ENCODE measurements at regions not wholly inside any gene's neighbourhood (a gene's known extent, or its start where the extent isn't known, plus 50 kb on each side); places are given as distances from the start of the nearest gene placed in this dataset.

- no peak overlapping the region for H3K27ac ChIP-seq (ENCODE audit: low read length)
- H3K4me1 ChIP-seq (ENCODE audit: control insufficient read depth, insufficient read depth, low read length) = no peaks in the 10 kb centered on the region
- H3K27me3 ChIP-seq (ENCODE audit: control insufficient read depth, insufficient read depth, low read length) = peaks cover 2% of the 10 kb centered on the region
- no peaks in the 10 kb centered on the region for H3K36me3 ChIP-seq (ENCODE audit: control insufficient read depth, insufficient read depth, low read length)
- no peak overlapping the region for H3K4me3 ChIP-seq (ENCODE audit: low read length)
- 10% methylated on average over 8 of the region's 8 CpGs for WGBS (ENCODE audit: insufficient coverage)
- DNase-seq = peak; percentile 79
- peaks cover 4% of the 10 kb centered on the region for H3K9me3 ChIP-seq (replicated peaks; ENCODE audit: control insufficient read depth, low read depth, low read length)
Measured at GRCh38 chr1:29793101-29793546, 556.8 kb downstream of the PTPRU start.

DNA sequence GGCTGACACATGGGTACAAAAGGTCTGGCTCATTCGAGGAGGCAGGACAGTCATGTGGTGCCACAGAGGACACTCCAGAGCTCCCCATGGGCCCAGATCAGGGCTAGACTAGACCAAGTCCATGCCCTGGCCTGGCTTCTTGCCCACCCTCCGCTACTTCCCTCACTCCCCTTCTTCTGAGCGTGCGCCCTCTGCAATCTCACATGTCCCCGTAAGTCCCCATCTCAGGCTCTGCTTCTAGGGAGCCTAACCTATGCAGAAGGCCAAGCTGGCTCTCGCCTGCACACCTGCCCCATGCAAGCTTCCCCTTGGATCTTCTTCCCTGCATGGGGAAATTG lies 553.6 kb downstream of the PTPRU start:
- DNase-seq = no peak
- WGBS (ENCODE audit: insufficient coverage) = 57% methylated on average over 6 of the region's 6 CpGs

DNA sequence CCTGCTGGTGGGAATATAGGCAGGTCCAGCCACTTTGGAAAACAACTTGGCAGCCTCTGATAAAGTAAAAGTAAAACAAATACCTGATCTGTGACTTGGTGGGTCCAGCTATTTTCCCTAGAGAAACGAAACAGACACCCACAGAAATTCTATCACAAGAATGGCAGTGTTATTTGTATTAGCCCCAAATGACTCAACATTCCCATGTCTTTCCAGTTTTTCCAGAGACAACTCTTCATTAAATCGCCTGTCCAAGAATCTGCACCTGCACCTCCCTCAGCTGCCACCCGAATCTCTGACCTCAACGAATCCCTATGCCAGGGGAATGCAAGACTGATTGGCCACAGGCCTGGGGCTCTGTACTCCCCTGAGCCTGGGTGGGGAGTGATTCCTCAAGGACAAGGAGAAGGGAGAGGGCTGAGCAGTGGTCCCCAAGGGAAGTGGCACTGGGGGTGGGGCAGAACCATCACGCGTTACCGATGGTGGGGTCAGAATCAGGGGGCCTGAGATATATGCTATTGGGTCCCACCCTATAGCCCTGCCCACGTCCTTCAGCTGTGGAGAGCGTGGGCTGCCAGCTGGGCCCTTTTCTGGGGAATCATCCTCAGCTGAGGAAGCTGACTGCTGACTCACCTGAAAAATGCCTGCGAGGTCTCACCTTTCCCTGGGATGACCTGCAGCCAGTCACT lies 553.0 kb downstream of the PTPRU start:
- Histone ChIP-seq H3K27ac (ENCODE audit: low read length) (no peak overlapping the region), H3K9me3 (replicated peaks; ENCODE audit: control insufficient read depth, low read depth, low read length) (no peaks in the 10 kb centered on the region), H3K36me3 (ENCODE audit: control insufficient read depth, insufficient read depth, low read length) (no peaks in the 10 kb centered on the region), H3K4me3 (ENCODE audit: low read length) (no peak overlapping the region), H3K4me1 (ENCODE audit: control insufficient read depth, insufficient read depth, low read length) (no peaks in the 10 kb centered on the region), H3K27me3 (ENCODE audit: control insufficient read depth, insufficient read depth, low read length) (peaks cover 2% of the 10 kb centered on the region)
- WGBS (ENCODE audit: insufficient coverage) = 67% methylated on average over 5 of the region's 10 CpGs
- DNase-seq = no peak

More for the DNA sequence above, 553.6 kb downstream of the PTPRU start:
- Histone ChIP-seq H3K4me1 (ENCODE audit: control insufficient read depth, insufficient read depth, low read length) (no peaks in the 10 kb centered on the region), H3K9me3 (replicated peaks; ENCODE audit: control insufficient read depth, low read depth, low read length) (no peaks in the 10 kb centered on the region), H3K4me3 (ENCODE audit: low read length) (no peak overlapping the region), H3K27me3 (ENCODE audit: control insufficient read depth, insufficient read depth, low read length) (peaks cover 2% of the 10 kb centered on the region), H3K27ac (ENCODE audit: low read length) (no peak overlapping the region), H3K36me3 (ENCODE audit: control insufficient read depth, insufficient read depth, low read length) (no peaks in the 10 kb centered on the region)

DNA sequence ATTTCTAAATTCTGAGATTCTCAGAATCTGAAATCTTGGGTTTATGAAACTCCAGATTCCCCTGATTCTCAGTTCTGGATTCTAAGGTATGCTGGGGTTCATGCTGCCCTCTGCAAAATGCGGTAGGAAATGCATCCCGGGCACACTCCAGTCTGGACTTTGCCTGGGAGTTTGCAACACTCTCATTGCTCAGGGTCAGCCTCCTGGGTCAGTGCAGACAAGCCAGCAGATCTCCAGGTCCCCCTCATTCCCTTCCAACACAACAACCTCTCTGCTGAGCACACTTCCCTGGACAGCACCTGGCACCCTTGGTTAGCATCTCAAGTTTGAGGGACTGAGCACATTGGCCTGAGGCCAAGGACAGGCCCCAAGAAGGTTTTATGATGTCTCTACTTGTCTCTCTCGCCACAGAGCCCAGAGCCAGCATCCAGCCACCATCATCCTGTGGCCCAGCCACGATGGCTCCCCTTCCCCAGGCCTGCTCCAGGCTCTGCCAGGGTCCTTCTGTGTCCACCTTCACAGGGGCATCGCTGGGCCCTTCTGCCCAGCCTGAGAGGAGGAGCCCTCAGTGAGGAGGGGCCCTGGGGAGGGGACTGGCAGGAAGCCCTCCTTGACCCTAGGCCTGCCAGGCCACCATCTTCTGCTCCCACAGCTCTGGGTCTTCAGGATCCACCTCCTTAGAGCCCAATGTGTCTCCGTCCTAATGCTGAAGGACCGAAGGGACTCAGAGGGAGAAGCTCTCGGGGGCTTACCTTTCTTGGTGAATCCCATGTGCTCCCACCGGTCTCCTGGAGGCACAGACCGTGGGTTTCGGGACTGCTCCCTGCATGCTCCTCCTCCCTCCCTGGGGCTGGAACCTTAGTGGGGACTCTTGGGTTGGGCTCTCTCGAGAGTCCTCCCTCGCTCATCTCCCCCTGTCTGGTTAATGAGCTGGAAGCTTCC lies 550.7 kb downstream of the PTPRU start:
- H3K27me3 ChIP-seq (ENCODE audit: control insufficient read depth, insufficient read depth, low read length) = peaks cover 5% of the 10 kb centered on the region

DNA sequence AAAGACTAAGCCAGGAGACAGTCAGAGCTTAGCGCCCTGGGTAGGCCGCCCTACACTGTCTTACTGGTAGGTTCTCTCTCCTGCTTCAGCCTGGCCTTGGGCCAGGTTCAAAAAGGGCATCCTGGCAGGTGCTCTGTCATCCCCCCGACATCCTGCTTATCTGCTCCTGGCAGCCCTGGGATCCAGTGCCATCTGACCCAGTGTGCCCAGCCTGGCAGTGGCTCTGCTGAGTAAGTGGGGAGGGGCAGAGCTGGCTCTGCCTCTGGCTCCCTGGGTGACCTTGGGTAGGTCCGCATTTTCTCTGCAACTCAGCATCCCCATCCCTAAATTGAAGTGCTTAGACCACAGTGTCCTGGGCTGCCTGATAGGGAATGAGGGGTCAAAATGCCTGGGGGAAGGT lies 549.9 kb downstream of the PTPRU start:
- H3K27ac ChIP-seq (ENCODE audit: low read length) = no peak overlapping the region
- H3K36me3 ChIP-seq (ENCODE audit: control insufficient read depth, insufficient read depth, low read length) = no peaks in the 10 kb centered on the region
- H3K27me3 ChIP-seq (ENCODE audit: control insufficient read depth, insufficient read depth, low read length) = peaks cover 5% of the 10 kb centered on the region
- no peak overlapping the region for H3K4me3 ChIP-seq (ENCODE audit: low read length)
- no peak for DNase-seq
- no peaks in the 10 kb centered on the region for H3K4me1 ChIP-seq (ENCODE audit: control insufficient read depth, insufficient read depth, low read length)
- 96% methylated on average over 3 of the region's 4 CpGs for WGBS (ENCODE audit: insufficient coverage)
- H3K9me3 ChIP-seq (replicated peaks; ENCODE audit: control insufficient read depth, low read depth, low read length) = no peaks in the 10 kb centered on the region

More for the DNA sequence above, 550.7 kb downstream of the PTPRU start:
- Histone ChIP-seq H3K9me3 (replicated peaks; ENCODE audit: control insufficient read depth, low read depth, low read length) (no peaks in the 10 kb centered on the region), H3K4me1 (ENCODE audit: control insufficient read depth, insufficient read depth, low read length) (no peaks in the 10 kb centered on the region), H3K4me3 (ENCODE audit: low read length) (no peak overlapping the region), H3K27ac (ENCODE audit: low read length) (no peak overlapping the region), H3K36me3 (ENCODE audit: control insufficient read depth, insufficient read depth, low read length) (no peaks in the 10 kb centered on the region)
- 81% methylated on average over 5 of the region's 13 CpGs for WGBS (ENCODE audit: insufficient coverage)
- DNase-seq = no peak

GRCh38 chr1:29785554-29785953 lies 549.2 kb downstream of the PTPRU start:
- peaks cover 5% of the 10 kb centered on the region for H3K27me3 ChIP-seq (ENCODE audit: control insufficient read depth, insufficient read depth, low read length)
- WGBS (ENCODE audit: insufficient coverage) = 100% methylated on average over 1 of the region's 5 CpGs
- no peak overlapping the region for H3K27ac ChIP-seq (ENCODE audit: low read length)

GRCh38 chr1:29785137-29785527 lies 548.8 kb downstream of the PTPRU start:
- no peaks in the 10 kb centered on the region for H3K36me3 ChIP-seq (ENCODE audit: control insufficient read depth, insufficient read depth, low read length)
- H3K4me1 ChIP-seq (ENCODE audit: control insufficient read depth, insufficient read depth, low read length) = no peaks in the 10 kb centered on the region
- no peak for DNase-seq
- no peak overlapping the region for H3K27ac ChIP-seq (ENCODE audit: low read length)
- peaks cover 5% of the 10 kb centered on the region for H3K27me3 ChIP-seq (ENCODE audit: control insufficient read depth, insufficient read depth, low read length)
- no peak overlapping the region for H3K4me3 ChIP-seq (ENCODE audit: low read length)
- H3K9me3 ChIP-seq (replicated peaks; ENCODE audit: control insufficient read depth, low read depth, low read length) = no peaks in the 10 kb centered on the region
- WGBS (ENCODE audit: insufficient coverage) = 50% methylated on average over 7 of the region's 7 CpGs

More at GRCh38 chr1:29785554-29785953, 549.2 kb downstream of the PTPRU start:
- H3K36me3 ChIP-seq (ENCODE audit: control insufficient read depth, insufficient read depth, low read length) = no peaks in the 10 kb centered on the region
- H3K4me1 ChIP-seq (ENCODE audit: control insufficient read depth, insufficient read depth, low read length) = no peaks in the 10 kb centered on the region
- no peaks in the 10 kb centered on the region for H3K9me3 ChIP-seq (replicated peaks; ENCODE audit: control insufficient read depth, low read depth, low read length)
- H3K4me3 ChIP-seq (ENCODE audit: low read length) = no peak overlapping the region
- DNase-seq = no peak

- H3K4me1 ChIP-seq (ENCODE audit: control insufficient read depth, insufficient read depth, low read length) = no peaks in the 10 kb centered on the region
- no peak overlapping the region for H3K4me3 ChIP-seq (ENCODE audit: low read length)
- H3K9me3 ChIP-seq (replicated peaks; ENCODE audit: control insufficient read depth, low read depth, low read length) = no peaks in the 10 kb centered on the region
- no peak overlapping the region for H3K27ac ChIP-seq (ENCODE audit: low read length)
- H3K27me3 ChIP-seq (ENCODE audit: control insufficient read depth, insufficient read depth, low read length) = peaks cover 4% of the 10 kb centered on the region
- WGBS (ENCODE audit: insufficient coverage) = 59% methylated on average over 7 of the region's 10 CpGs
- H3K36me3 ChIP-seq (ENCODE audit: control insufficient read depth, insufficient read depth, low read length) = no peaks in the 10 kb centered on the region
- no peak for DNase-seq
Measured at GRCh38 chr1:29784276-29785136, 548.2 kb downstream of the PTPRU start.

DNA sequence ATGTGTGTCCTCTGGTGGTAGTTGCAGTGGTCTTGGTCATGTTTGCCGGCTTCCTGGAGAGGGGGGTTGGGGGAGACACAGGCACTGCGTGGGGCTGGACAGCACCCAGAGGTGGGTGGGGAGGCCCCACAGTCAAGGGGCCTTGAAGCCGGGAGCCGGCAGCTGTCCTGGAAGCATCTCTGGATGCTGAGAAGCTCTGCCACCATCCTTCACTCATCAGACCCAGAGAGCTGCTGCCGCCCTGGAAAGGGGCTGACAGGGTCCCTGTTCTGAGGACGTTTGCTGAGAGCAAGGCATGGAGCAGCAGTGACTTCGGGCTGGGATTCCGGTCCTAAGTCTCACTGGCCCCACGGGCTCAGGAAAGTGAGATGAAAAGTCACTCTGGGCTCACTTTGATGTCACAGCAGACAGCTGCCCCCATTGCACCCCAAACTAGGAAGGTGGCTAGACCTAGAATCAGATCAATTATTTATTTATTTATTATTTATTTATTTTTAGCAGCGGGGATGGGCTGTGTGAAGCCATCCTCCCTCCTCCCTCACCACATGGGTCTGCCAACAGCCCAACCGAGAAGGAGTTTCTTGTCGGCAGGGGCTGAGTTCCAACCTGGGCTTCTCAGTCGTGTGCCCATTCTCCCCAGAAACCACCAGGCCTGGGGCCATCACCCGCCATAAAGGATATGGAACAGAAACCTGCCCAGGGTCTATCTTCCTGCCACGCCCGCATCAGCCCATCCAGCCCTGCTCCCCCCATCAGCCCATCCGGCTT lies 547.4 kb downstream of the PTPRU start:
- Histone ChIP-seq H3K4me3 (ENCODE audit: low read length) (no peak overlapping the region), H3K27me3 (ENCODE audit: control insufficient read depth, insufficient read depth, low read length) (peaks cover 2% of the 10 kb centered on the region), H3K4me1 (ENCODE audit: control insufficient read depth, insufficient read depth, low read length) (no peaks in the 10 kb centered on the region), H3K36me3 (ENCODE audit: control insufficient read depth, insufficient read depth, low read length) (no peaks in the 10 kb centered on the region), H3K27ac (ENCODE audit: low read length) (no peak overlapping the region), H3K9me3 (replicated peaks; ENCODE audit: control insufficient read depth, low read depth, low read length) (no peaks in the 10 kb centered on the region)
- 68% methylated on average over 4 of the region's 17 CpGs for WGBS (ENCODE audit: insufficient coverage)
- DNase-seq = no peak
